ENCODE measurements at regions not wholly inside any gene's neighbourhood (a gene's known extent, or its start where the extent isn't known, plus 50 kb on each side); places are given as distances from the start of the nearest gene placed in this dataset.

DNA sequence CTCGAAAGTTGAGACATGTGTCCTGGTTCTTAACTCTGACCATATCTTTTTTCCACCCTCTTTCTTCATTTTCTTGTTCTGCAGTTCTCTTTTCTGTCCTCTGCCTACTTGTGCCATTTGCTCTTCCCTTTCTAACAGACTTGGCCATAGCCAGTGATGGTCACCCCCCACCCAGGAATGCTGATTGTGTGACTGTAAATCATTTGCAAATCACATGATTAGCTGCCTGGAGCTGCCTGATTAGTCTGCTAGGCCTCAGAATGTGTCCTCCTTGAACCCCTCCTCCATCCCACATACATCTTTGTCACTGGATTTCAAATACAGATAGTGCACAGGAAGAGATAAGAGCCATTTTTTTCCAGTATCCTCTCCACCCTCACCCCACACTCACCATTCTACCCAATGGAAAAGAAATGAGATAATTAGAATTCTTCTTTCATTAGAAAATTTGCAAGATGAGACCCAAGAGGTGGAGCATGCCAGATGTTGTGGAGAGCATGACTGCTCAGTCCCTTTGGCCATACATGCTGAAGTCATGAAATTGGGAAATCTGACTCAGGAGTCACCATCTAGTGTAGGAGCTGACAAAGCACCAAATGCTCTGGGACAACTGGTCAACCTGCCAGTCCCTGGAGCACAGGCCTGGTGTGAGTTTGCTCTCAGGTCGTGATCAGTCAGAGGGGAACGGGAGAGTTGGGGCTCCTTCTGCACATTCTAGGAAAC, 538.2 kb downstream of the CCDC171 start:
- no peaks in the 10 kb centered on the region for H3K36me3 ChIP-seq
- H3K9me3 ChIP-seq = no peaks in the 10 kb centered on the region
- TF ChIP-seq, protein P1, sequence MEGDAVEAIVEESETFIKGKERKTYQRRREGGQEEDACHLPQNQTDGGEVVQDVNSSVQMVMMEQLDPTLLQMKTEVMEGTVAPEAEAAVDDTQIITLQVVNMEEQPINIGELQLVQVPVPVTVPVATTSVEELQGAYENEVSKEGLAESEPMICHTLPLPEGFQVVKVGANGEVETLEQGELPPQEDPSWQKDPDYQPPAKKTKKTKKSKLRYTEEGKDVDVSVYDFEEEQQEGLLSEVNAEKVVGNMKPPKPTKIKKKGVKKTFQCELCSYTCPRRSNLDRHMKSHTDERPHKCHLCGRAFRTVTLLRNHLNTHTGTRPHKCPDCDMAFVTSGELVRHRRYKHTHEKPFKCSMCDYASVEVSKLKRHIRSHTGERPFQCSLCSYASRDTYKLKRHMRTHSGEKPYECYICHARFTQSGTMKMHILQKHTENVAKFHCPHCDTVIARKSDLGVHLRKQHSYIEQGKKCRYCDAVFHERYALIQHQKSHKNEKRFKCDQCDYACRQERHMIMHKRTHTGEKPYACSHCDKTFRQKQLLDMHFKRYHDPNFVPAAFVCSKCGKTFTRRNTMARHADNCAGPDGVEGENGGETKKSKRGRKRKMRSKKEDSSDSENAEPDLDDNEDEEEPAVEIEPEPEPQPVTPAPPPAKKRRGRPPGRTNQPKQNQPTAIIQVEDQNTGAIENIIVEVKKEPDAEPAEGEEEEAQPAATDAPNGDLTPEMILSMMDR (IDR thresholded peaks at IDR 0.05) = no peak
- H3K4me1 ChIP-seq = no peaks in the 10 kb centered on the region
- H3K27me3 ChIP-seq = no peaks in the 10 kb centered on the region
- H3K4me3 ChIP-seq = no peak overlapping the region
- DNase-seq (ENCODE audit: low spot score) = no peak
- no peak overlapping the region for H3K27ac ChIP-seq

DNA sequence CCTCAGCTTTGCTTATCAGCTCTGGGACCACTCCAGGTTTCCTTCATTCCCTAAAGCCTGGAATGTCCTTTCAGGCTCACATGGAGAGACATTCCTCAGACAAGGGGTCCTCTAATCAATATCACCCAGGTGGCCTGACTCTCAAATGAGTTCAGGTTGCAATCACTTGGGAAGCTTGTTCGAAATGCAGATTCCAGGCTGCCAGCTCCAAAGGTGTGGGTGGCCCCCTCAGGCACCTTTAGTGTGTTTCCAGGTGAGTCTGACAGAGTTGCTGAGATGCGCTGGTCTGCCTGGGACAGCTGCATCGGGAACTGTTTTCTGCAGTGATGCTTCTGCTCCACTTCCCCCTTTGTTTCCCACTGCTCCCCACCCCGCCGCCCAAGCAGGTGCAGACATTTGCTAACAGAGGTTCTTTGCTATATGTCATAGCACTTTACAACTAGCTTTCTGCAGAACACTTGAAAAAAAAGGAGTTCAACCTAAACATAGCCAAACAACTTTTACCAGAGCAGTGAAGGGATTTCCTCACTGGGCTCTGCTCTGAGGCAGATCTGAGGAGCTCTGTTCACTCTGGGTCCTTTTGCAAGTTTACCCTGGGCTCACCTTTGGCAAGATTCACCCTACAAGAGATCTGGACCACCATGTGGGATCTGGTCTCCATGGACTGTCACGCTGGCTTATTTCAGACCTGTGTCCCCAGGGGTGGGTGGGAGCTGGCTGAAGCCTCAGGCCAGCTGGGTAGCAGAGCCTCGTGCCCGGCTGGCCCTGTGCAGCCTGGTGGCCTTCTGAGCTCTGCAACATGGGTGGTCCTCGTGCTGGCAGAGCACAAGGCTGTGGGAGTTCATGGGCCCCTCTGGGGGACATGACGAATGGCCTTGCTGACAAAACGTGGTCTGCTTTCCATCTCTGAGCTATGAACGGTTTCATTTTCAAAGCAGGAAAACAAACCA, 539.6 kb downstream of the CCDC171 start:
- TF ChIP-seq, protein P1 (IDR thresholded peaks at IDR 0.05) = no peak
- DNase-seq (ENCODE audit: low spot score) = no peak
- no peak overlapping the region for H3K4me3 ChIP-seq
- H3K4me1 ChIP-seq = no peaks in the 10 kb centered on the region
- H3K27me3 ChIP-seq = no peaks in the 10 kb centered on the region
- H3K36me3 ChIP-seq = no peaks in the 10 kb centered on the region
- no peaks in the 10 kb centered on the region for H3K9me3 ChIP-seq
- no peak overlapping the region for H3K27ac ChIP-seq

DNA sequence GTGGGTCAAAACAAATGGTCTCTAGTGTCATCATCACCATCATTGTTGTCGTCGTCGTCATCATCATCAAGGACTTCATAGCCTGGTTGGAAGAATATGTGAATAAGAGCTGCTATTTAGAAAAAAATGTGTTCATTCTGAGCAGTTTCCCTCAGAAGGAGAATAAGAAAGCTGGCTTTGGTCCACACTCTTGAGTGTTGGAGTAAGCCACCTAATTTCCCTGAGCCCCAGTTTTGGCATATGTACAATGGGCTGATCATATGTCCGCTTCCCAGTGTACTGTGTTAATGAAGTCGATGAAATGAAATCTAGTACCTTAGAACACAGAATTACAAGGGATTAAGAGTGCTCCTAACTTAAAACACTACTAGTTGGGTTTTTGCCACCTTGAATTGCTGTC, 545.5 kb downstream of the CCDC171 start:
- no peak for DNase-seq (ENCODE audit: low spot score)
- no peaks in the 10 kb centered on the region for H3K4me1 ChIP-seq
- TF ChIP-seq, protein P1 (IDR thresholded peaks at IDR 0.05) = no peak
- no peaks in the 10 kb centered on the region for H3K36me3 ChIP-seq
- no peak overlapping the region for H3K27ac ChIP-seq
- H3K4me3 ChIP-seq = no peak overlapping the region
- H3K9me3 ChIP-seq = no peaks in the 10 kb centered on the region
- H3K27me3 ChIP-seq = no peaks in the 10 kb centered on the region

DNA sequence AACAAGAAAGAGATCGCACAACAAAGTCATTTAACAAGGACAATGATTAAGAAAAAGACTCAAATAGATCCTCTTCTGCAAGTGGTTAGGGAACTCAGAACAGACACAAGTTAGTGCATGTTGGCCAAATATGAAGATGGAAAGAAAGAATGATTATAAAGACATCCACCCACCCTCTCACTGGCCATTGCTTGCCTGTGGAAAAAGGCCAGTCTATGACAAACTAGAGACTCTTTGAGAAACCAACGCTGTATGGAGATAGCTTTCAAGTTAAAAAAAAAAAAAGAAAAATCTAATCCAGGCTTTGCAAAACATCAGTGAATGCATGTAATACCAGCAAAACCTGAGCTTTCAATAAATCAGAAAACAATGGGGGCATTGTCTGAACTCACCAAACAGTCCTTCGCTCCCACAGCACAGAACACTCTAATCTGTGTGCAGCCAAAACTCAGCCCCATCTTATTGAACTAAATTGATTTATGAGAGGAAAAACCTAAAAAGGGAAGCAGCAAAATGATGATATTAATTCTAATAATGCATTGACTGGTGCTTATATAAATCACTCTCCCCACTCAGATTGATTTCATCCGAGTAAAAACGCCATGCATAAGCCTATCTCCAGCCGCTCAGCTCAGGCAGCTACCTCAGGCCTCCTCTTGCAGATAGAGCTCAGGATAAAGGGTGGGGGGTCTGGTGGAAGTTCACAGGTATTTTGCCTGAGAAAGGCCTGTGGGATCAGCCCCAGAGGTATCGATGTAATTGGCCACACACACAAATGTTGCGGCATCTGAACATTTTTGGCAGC, 547.1 kb downstream of the CCDC171 start:
- no peaks in the 10 kb centered on the region for H3K9me3 ChIP-seq
- DNase-seq (ENCODE audit: low spot score) = no peak
- H3K36me3 ChIP-seq = no peaks in the 10 kb centered on the region
- no peaks in the 10 kb centered on the region for H3K27me3 ChIP-seq
- TF ChIP-seq, protein P1 (IDR thresholded peaks at IDR 0.05) = no peak
- H3K27ac ChIP-seq = no peak overlapping the region
- H3K4me3 ChIP-seq = no peak overlapping the region
- no peaks in the 10 kb centered on the region for H3K4me1 ChIP-seq

DNA sequence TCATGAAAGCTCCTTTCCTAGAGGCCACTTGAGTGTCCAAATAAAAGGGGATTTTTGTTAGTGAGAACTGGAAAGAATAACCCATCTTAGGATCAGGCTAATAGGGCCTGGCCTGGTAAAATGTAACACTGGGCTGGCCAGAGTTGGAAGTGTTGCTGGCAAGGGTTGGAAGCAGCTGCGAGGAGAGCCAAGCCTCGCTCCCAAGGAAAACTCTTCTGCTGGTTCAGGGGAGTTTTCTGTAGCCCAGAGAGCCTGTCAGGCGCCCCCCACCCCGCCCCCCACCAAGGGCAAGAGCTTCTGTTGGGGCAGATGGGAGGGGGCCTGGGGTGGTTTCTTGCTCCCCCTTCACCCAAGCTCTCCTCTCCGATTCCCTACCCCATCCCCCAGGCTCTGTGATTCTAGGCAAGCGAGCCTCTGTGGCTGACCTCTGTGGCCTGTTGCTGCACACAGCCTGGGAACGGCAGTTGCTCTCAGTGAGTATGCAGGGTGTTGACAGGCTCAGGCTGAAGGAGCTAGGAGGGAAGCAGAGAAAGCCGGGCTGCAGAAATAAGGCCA, 547.8 kb downstream of the CCDC171 start:
- Histone ChIP-seq H3K9me3 (no peaks in the 10 kb centered on the region), H3K27me3 (no peaks in the 10 kb centered on the region), H3K36me3 (no peaks in the 10 kb centered on the region), H3K4me3 (no peak overlapping the region), H3K4me1 (no peaks in the 10 kb centered on the region), H3K27ac (peak overlapping the region; percentile 14 to 36)
- DNase-seq (ENCODE audit: low spot score) = peak; percentile 66
- TF ChIP-seq, protein P1 (IDR thresholded peaks at IDR 0.05) = no peak

All from right atrium auricular region (tissue), 2 donors.